Fibroblast of skin of back (primary cell): ENCODE measurements at regions not wholly inside any gene's neighbourhood (a gene's known extent, or its start where the extent isn't known, plus 50 kb on each side); places are given as distances from the start of the nearest gene placed in this dataset.
"Not testable (repeated sequence)": the region's sequence is repeated elsewhere in the genome, so short reads cannot be mapped to it uniquely, and the experiment has no call there.

ENCODE experiments used
- DNase-seq: peaks from one replicate; pipeline ENCODE4 v3.0.0-alpha.2; 2013

GRCh38 chr13:64640002-64640401, 2590.1 kb downstream of the PCDH9 start:
- peak; percentile 7 for DNase-seq

DNA sequence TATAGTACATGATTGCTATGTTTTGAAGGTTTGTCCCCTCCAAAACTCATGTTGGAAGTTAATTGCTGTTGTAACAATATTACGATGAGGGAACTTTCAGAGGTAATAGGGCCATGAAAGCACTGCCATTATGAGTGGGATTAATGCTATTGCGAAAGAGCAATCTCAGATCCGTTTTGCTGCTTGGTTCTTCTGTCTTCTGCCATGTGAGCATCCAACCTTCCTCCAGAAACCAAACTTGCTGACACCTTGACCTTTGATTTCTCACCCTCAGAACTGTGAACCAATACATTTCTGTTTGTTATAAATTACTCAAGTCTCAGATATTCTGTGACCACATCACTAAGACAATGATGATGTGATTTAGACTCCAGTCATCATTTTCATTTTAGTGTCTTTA, 2590.9 kb downstream of the PCDH9 start:
- DNase-seq, result no peak

GRCh38 chr13:64633948-64634347, 2596.2 kb downstream of the PCDH9 start:
- no peak for DNase-seq

DNA sequence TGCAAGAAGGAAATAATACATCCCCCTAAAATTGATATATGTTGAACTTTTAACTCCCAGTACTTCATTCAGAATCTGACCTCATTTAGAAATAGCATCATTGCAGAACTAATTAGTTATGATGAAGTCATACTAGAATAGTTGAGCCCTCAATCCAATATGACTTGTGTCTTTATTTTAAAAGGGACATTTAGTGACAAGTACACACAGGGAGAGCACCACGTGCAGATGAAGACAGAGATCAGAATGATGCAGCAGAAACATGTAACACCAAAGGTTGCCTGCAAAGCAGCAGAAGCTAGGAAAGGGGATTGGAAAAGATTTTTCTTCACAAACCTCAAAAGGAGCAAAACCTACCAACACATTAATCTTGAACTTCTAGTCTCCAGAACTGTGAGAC, 2602.5 kb downstream of the PCDH9 start:
- DNase-seq, result no peak

GRCh38 chr13:64626105-64626504, 2604.0 kb downstream of the PCDH9 start:
- DNase-seq, result no peak

DNA sequence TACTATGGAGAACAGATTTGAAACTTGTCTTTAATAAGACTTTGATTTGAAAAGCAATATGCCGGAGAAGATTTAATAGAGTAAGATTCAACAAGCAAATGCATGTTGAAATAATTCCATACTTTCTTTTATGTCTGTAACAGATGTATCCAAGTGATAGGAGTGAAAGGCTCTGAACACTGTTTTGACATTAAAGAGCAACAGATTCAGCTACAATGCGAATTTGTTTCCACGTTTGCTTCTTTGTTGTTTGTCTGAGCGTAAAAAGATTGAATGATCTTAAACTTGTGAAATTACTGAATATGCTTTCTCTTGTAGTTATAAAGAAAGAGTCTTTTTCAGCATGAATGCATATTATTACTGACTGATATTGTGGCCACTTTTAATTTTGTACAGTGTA, 2612.9 kb downstream of the PCDH9 start:
- DNase-seq, result no peak

DNA sequence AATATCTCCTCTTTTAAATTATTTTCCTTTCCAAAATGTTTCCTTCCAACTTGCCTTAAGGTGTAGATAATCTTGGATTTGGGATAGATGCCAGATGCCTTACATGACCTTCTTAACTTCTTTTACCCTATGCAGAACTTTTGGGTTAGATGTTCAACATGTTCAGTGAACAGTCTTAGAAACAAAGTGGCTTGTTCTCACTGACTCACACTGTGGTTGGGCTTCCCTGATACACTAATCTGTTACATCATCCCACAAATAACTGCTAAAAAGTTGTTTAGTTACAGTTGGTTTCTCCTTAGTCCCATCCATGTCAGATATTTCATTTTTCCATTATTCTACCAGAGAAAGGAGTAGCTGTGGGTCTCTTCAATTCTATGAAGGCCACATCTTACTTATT, 2638.2 kb downstream of the PCDH9 start:
- DNase-seq, result peak; percentile 34

DNA sequence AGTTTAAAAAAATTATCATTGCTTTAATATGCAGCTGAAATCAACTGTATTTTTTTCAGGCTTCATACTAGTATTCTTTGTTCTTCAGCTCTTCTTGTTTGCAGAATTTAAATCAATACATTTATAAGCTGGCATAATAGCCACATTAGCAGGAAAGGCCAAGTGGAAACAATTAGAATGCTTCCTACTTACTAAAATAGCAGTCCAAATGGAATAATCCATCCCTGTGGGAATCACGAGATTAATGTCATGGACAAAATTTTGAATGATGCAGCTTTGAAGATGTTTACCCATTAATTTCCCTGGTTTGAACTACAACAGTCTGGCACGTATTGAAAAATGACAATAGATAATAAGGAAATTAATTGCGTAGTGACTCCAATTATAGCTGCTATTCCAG, 2650.8 kb downstream of the PCDH9 start:
- no peak for DNase-seq

DNA sequence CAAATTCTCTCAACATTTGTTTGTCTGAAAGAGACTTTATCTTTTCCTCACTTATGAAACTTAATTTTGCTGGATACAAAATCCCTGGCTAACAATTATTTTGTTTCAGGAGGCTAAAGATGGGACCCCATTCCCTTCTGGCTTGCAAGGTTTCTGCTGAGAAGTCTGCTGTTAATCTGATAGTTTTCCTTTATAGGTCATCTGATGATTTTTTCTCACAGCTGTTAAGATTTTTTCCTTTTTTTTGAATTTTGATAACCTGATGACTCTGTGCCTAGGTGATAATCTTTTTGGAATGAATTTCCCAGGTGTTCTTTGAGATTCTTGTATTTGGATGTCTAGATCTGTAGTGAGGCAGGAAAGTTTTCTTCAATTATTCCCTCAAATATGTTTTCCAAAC, 2661.4 kb downstream of the PCDH9 start:
- DNase-seq, result no peak

DNA sequence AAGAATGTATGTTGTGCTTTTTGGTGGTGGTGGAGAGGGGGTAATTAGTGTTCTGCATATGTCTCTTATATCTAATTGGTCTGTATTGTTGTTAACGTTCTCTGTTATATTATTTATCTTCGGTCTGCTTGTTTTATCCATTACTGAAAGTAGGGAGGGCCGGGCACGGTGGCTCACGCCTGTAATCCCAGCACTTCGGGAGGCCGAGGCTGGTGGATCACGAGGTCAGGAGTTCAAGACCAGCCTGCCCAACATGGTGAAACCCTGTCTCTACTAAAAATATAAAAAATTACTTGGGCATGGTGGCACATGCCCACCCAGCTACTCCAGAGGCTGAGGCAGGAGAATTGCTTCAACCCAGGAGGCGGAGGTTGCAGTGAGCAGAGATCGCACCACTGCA, 2672.1 kb downstream of the PCDH9 start:
- DNase-seq, result not testable (repeated sequence)

GRCh38 chr13:64556376-64556775, 2673.8 kb downstream of the PCDH9 start:
- DNase-seq, result peak; percentile 76

- peak; percentile 52 for DNase-seq
These were observed 2676.6 kb downstream of the PCDH9 start for GRCh38 chr13:64553411-64554129.

DNA sequence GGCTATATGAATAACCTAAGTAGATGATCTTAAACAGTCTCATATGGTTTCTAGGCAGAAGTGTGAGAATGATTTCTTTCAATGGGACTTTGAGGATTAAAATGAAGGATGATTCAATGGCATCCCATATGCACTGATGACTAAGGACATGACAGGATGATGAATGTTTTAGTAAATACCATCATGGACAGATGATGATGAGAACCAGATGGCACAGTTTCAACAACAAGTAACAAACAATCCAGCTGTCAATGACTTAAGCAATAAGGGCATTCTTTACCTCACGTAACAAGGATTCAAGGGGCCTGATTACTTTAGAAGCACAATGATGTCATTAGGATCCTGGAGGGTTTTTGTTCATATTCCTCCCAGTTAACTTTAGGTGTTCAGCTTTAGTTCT, 2678.4 kb downstream of the PCDH9 start:
- peak; percentile 90 for DNase-seq

DNA sequence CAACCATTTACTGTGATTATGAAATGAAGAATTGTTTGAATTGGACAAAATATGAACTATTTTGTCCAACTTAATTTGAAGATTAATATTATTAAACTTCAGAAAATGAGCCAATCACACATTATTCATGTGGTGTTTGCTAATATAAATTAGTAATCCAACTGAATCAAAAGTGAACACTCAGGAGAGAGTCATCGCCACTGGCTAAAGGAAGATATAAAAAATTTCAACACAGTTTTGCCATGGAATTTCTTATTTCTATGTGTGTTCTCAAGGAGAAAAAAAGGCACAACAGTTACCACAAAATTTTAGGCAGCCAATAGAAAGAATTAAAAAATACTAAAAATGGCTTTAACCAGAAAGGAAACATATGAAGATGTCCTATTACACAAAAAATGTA, 2683.8 kb downstream of the PCDH9 start:
- DNase-seq, result no peak

DNA sequence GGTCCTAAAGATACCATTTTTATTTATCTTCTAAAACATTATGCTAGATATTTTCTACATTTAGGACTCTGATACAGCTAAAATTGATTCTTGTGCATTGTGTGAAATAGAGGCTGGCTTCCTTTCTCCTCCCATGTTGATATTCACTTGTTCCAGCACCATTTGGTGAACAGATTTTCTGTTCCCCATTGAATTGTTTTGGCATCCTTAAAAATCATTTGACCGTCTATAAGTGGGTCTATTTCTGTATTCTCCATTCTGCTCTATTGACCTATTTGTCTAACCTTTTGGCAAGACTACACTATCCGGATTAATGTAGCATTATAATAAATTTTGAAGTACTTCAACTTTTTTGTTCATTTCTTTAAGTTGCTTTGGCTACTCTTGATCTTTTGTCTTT, 2689.2 kb downstream of the PCDH9 start:
- no peak for DNase-seq

GRCh38 chr13:64540468-64540867, 2689.7 kb downstream of the PCDH9 start:
- DNase-seq, result peak; percentile 44

GRCh38 chr13:64538711-64539110, 2691.4 kb downstream of the PCDH9 start:
- DNase-seq, result peak; percentile 15

- no peak for DNase-seq
These were observed 2695.8 kb downstream of the PCDH9 start for GRCh38 chr13:64534302-64534701.

DNA sequence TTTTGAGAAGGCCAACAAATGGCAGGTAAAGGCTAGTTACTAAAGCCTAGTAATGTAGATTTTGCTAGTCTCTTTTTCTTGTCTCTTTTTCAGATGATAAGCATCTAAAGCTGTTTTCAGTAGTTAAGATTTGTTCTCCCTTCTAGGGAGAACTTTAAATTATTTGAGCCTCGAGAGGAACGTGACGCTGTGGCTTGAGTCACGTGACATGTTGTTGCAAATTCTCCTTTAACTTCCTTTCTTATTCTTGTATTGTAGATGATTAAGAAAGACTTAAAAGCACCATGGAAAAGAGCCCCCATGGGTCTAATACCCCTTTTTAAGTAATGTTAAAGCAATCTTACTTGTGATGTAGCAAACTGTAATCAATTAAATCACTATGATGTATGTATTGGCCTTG, 2698.7 kb downstream of the PCDH9 start:
- no peak for DNase-seq

DNA sequence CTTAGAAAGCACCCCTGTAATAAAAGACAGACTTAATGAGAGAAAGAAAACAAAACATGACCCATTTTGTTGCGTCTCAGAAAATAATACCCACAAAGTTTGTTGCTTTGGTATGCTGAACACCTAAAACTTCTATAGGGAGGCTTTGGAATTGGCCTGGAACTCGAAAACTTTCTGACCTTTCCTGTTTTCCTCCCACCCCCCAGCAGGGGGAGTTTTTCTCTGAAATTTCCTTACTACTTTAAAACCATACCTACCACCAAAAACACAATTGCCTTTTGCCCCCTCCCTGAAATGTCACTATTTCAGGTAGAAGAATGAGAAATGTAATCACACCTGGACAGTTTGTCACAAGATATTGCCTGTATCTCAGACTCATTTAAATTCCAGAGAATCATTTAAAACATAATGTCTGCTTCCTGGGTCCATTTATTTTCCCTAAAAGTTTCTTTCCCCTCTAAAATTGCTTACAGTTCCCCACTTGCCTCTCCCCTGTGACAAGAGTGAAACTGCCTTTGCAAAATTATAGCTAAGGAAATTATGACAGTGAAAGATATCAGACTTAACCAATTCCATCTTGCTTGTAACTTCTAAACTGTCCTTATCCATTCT, 2700.2 kb downstream of the PCDH9 start:
- peak; percentile 24 for DNase-seq

GRCh38 chr13:64528838-64529237, 2701.3 kb downstream of the PCDH9 start:
- DNase-seq, result no peak

- no peak for DNase-seq
These were observed 2702.6 kb downstream of the PCDH9 start for GRCh38 chr13:64527561-64527960.

GRCh38 chr13:64525687-64526086, 2704.4 kb downstream of the PCDH9 start:
- DNase-seq, result no peak

DNA sequence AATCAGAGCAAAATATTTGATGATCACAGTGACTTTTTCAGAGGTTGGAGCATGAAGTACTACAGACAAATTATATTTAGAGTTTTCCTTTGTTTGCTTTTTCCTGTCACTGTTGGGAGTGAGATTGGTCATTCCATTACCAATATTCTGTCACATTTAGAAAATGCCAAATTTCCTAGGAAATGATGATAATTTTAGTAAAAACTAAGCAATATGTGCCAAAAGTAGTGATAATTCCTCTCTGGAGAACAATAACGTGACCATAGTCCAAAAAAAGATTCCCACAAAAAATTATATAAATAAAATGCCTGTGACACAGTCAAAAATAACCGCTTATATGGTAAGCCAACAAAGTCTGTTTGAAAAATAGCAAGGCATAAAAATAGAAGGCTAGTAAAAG, 2719.4 kb downstream of the PCDH9 start:
- DNase-seq, result no peak

GRCh38 chr13:64506246-64506645, 2723.9 kb downstream of the PCDH9 start:
- DNase-seq, result no peak
